Pancreas (tissue), 10 donors: ENCODE measurements at regions not wholly inside any gene's neighbourhood (a gene's known extent, or its start where the extent isn't known, plus 50 kb on each side); places are given as distances from the start of the nearest gene placed in this dataset.

Experiments used
- ATAC-seq, 4 donors: fragments of 200-7000 bp; cut with Tn5 transposase; one replicate each; pipeline versions ENCODE4 v1.8.0 to v1.9.1; 2020; ENCODE audit warnings: mild to moderate bottlenecking in 4 of 4, moderate library complexity in 4 of 4
- DNase-seq, 6 donors: peaks; one replicate each; pipeline ENCODE4 v3.0.0-alpha.2; 2020
- FAIRE-seq: peaks from 2 replicates; lab custom pipeline; 2012; peaks lifted over from hg19 to GRCh38; lab: Jason Lieb, UNC
- H3K27ac ChIP-seq, 4 donors: fragments of 200-600 bp; sonication (generic); 1 replicate in 3 of 4; 2 replicates in 1 of 4; pipeline versions ENCODE4 v1.5.0 to v1.8.0; 2020
- H3K27me3 ChIP-seq, 4 donors: fragments of 200-600 bp; one replicate each; pipeline ENCODE4 v1.8.0; 2021
- H3K36me3 ChIP-seq, 3 donors: fragments of 200-600 bp; sonication (generic) in 1 of 3; one replicate each; pipeline versions ENCODE4 v1.5.0 to v1.8.0; 2020 to 2021
- H3K4me1 ChIP-seq, 3 donors: fragments of 200-600 bp; one replicate each; pipeline ENCODE4 v1.8.0; 2021
- H3K4me3 ChIP-seq, 4 donors: fragments of 200-600 bp; sonication (generic) in 2 of 4; one replicate each; pipeline versions ENCODE4 v1.5.0 to v1.8.0; 2020 to 2021
- H3K9me3 ChIP-seq, 4 donors: fragments of 200-600 bp; one replicate each; pipeline ENCODE4 v1.8.0; 2021
- CTCF ChIP-seq, 4 donors: fragments of 200-600 bp; sonication (generic) in 3 of 4; IDR thresholded peaks; one replicate each; pipeline versions ENCODE4 v1.5.0 to v1.8.0; 2021; ENCODE audit warnings: antibody characterized with exemption in 4 of 4
- WGBS, 2 donors: extraction: QIAGEN DNeasy Blood & Tissue Kit; methylation state at CpG; one replicate each; pipeline ENCODE4 v1.1.7; 2013; 5-methylcytosine and 5-hydroxymethylcytosine counted together
- intact Hi-C, 3 donors: fragments of 100-400 bp; cut with DNase I; formaldehyde crosslinking; loops; one replicate each; pipeline versions ENCODE4 v1.11.1 to v1.14.2; 2022
- donor health status: healthy with polysubstance abuse.
- donor health status: DM: no; HTN: no; CAD: no; lungs with moderate emphysema.
- donor health status: DM: no; HTN: no; CAD: no.
- donor health status: control.
- donor health status: control.
- donor health status: Bipolar disorder and iron deficiency.
- donor health status: DM: yes; HTN: yes; CAD: no.
- donor health status: DM: no; HTN: no; CAD: no.
- donor health status: DM: no; HTN: no; CAD: no.
- donor health status: DM: yes; HTN: yes; CAD: no.

DNA sequence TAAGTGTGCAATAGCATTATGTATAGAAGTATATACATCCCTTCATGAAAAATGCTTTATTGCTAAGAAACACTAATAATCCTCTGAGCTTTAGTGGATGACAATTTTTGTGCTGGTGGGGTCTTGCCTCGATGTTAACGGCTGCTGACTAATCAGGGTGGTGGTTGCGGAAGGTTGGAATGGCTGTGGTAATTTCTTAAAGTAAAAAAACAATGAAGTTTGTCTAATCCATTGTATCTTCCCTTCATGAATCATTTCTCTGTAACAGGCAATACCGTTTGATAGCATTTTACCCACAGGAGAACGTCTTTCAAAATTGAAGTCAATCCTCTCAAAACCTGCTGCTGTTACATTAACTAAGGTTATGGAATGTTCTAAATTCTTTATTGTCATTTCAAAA lies 816.5 kb upstream of the GJE1 start:
- DNase-seq: no peak
- ATAC-seq: no peak
- no peaks in the 10 kb centered on the region for H3K36me3 ChIP-seq
- 75 to 87% methylated on average over 5 of the region's 5 CpGs for WGBS, 2 donors
- no peaks in the 10 kb centered on the region for H3K4me1 ChIP-seq
- no peak for FAIRE-seq
- no peaks in the 10 kb centered on the region for H3K27me3 ChIP-seq
- no peak overlapping the region for H3K4me3 ChIP-seq
- no peaks in the 10 kb centered on the region for H3K9me3 ChIP-seq
- no peak overlapping the region for H3K27ac ChIP-seq
- intact Hi-C loops: no loop called here
- TF ChIP-seq CTCF (IDR thresholded peaks at IDR 0.05): no peak

DNA sequence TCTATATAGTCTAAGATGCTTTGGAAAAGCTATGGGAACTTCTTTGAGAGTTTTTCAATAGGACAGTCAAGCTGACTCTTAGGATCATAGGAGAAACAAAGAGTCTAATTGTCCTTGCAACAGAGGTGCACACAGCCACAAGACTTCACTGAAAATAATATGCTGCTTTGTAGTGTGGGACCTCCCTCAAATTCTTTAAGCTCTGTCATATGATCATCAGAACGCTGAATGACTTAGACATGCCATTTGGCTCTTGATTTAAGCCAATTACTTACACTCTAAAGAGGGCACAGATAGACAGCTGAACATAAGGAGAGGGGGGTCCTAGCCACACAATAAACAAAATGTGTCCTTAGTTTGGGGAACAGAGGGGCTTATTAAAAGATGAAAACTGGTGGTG lies 818.7 kb upstream of the GJE1 start:
- FAIRE-seq (no peak), DNase-seq (no peak), ATAC-seq (no peak)
- Histone ChIP-seq H3K27me3 (no peaks in the 10 kb centered on the region), H3K27ac (no peak overlapping the region), H3K4me1 (no peaks in the 10 kb centered on the region), H3K36me3 (no peaks in the 10 kb centered on the region), H3K4me3 (no peak overlapping the region), H3K9me3 (no peaks in the 10 kb centered on the region)
- TF ChIP-seq CTCF (IDR thresholded peaks at IDR 0.05): no peak
- WGBS, 2 donors: 24 to 50% methylated on average over 1 of the region's 1 CpG
- intact Hi-C loops: no loop called here

DNA sequence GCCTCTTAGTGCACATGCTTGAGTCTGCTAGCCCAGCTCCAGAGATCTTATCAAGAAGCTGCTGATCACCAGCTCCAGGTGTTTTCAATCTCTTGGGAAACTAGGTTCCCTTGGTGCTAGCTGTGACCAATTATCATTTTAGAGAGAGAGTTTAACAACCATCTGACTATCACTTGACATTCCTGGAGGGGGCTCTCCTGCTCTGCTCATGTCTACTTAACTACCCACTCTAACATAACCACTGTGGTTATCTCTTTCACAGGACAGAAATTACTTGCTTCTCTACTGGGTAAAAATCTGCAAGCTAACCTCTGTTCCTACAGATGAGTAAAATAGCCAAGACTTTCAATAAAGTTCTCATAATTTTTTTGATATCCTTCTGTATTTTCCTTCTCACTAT lies 823.4 kb upstream of the GJE1 start:
- intact Hi-C loops: no loop called here
- DNase-seq (no peak), ATAC-seq (no peak), FAIRE-seq (no peak)
- Histone ChIP-seq H3K4me3 (no peak overlapping the region), H3K36me3 (no peaks in the 10 kb centered on the region), H3K4me1 (no peaks in the 10 kb centered on the region), H3K27ac (no peak overlapping the region), H3K27me3 (no peaks in the 10 kb centered on the region), H3K9me3 (no peaks in the 10 kb centered on the region)
- no peak for TF ChIP-seq CTCF (IDR thresholded peaks at IDR 0.05)

- 54 to 62% methylated on average over 3 of the region's 3 CpGs for WGBS, 2 donors
- TF ChIP-seq CTCF (IDR thresholded peaks at IDR 0.05): no peak
- H3K27me3 ChIP-seq: no peaks in the 10 kb centered on the region
- no peaks in the 10 kb centered on the region for H3K9me3 ChIP-seq
- FAIRE-seq: no peak
- no peaks in the 10 kb centered on the region for H3K36me3 ChIP-seq
- no peak for DNase-seq
- H3K4me3 ChIP-seq: no peak overlapping the region
- no peak for ATAC-seq
- no peaks in the 10 kb centered on the region for H3K4me1 ChIP-seq
- H3K27ac ChIP-seq: no peak overlapping the region
- intact Hi-C loops: no loop called here
These were observed 825.3 kb upstream of the GJE1 start for GRCh38 chr6:141307309-141307998.

DNA sequence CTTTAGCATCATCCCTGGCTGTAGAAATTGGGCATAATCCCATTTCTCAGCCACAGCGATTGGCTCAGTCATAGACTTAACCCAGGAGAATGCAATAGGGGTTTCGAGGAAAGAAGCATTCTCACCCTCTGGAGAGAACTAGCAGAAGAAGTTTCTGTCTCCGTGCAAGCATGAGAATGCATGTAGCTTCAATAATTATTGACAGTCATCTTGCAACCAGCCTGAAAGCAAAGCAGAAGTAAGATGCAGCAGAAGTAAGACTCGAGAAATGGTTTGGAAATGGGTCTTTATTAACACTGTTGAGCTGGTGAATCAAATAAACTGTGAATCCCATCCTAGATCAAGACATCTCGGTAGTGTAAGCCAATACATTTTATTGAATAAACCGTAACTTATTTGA lies 828.8 kb upstream of the GJE1 start:
- Histone ChIP-seq H3K4me3 (no peak overlapping the region), H3K4me1 (no peaks in the 10 kb centered on the region), H3K27ac (no peak overlapping the region), H3K27me3 (no peaks in the 10 kb centered on the region), H3K36me3 (no peaks in the 10 kb centered on the region), H3K9me3 (no peaks in the 10 kb centered on the region)
- intact Hi-C loops: no loop called here
- no peak for ATAC-seq
- no peak for FAIRE-seq
- DNase-seq: no peak
- TF ChIP-seq CTCF (IDR thresholded peaks at IDR 0.05): no peak
- WGBS, 2 donors: 71 to 78% methylated on average over 6 of the region's 6 CpGs
